Ovary (tissue), 7 donors: ENCODE measurements at regions not wholly inside any gene's neighbourhood (a gene's known extent, or its start where the extent isn't known, plus 50 kb on each side); places are given as distances from the start of the nearest gene placed in this dataset.

Experiments
- DNase-seq, 5 donors: peaks; one replicate each; pipeline ENCODE4 v3.0.0-alpha.2; 2019 to 2020
- H3K27ac ChIP-seq, 2 donors: fragments of 200-600 bp; one replicate each; pipeline versions ENCODE4 v1.5.1 to v1.8.0; 2019 to 2022
- H3K27me3 ChIP-seq: fragments of 200-600 bp; one replicate; pipeline ENCODE4 v1.8.0; 2022
- H3K36me3 ChIP-seq: fragments of 200-600 bp; sonication (generic); one replicate; pipeline ENCODE4 v1.5.1; 2019
- H3K4me1 ChIP-seq: one replicate; pipeline ENCODE4 v1.8.1; 2013; ENCODE audit warnings: mild to moderate bottlenecking, moderate library complexity; ENCODE audit not compliant: insufficient read depth
- H3K4me3 ChIP-seq: fragments of 200-600 bp; sonication (generic); one replicate; pipeline ENCODE4 v1.5.1; 2017
- H3K9me3 ChIP-seq, 2 donors: fragments of 200-600 bp in 1 of 2; sonication (generic) in 1 of 2; one replicate each; pipeline versions ENCODE4 v1.5.1 to v1.8.1; 2013 to 2019; ENCODE audit warnings: mild to moderate bottlenecking in 1 of 2, moderate library complexity in 1 of 2
- CTCF ChIP-seq, 3 donors: fragments of 450-650 bp in 2 of 3; fragments of 200-600 bp in 1 of 3; IDR thresholded peaks; one replicate each; pipeline versions ENCODE4 v1.5.1 to v1.8.0; 2016 to 2022; ENCODE audit warnings: antibody characterized with exemption in 3 of 3, mild to moderate bottlenecking in 1 of 3
- EP300 ChIP-seq: sonication (generic); formaldehyde crosslinking; IDR thresholded peaks from one replicate; pipeline ENCODE4 v1.6.1; 2017; ENCODE audit warnings: antibody characterized with exemption
- POLR2A ChIP-seq: fragments of 450-650 bp; IDR thresholded peaks from one replicate; pipeline ENCODE4 v1.6.1; 2017; ENCODE audit warnings: antibody characterized with exemption, mild to moderate bottlenecking, moderate library complexity
- WGBS, 3 donors: extraction: QIAGEN DNeasy Blood & Tissue Kit in 1 of 3; methylation state at CpG; one replicate each; pipeline versions ENCODE4 v1.1.5 to v1.1.7; 2013 to 2017; 5-methylcytosine and 5-hydroxymethylcytosine counted together
- intact Hi-C, 4 donors: fragments of 100-400 bp; cut with DNase I; formaldehyde crosslinking; loops; one replicate each; pipeline versions ENCODE4 v1.11.0 to v1.15.1; 2022 to 2023
- donor health status: DM: no; HTN: no; CAD: no; lungs with moderate emphysema.
- donor health status: DM: no; HTN: no; CAD: no.
- donor health status: Bipolar disorder and iron deficiency.
- donor health status: DM: no; HTN: no; CAD: no.
- donor health status: DM: yes; HTN: yes; CAD: no.

- Histone ChIP-seq H3K27ac (no peak overlapping the region), H3K9me3 (no peaks in the 10 kb centered on the region)
Observed at GRCh38 chr1:232718928-232719927, 86.0 kb upstream of the MAP10 start.

GRCh38 chr1:232722626-232723025 is 82.6 kb upstream of the MAP10 start:
- H3K9me3 ChIP-seq: no peaks in the 10 kb centered on the region
- 91 to 94% (median 93%) methylated on average over 3 of the region's 3 CpGs for WGBS, 3 donors
- intact Hi-C loops: no loop called here
- DNase-seq: no peak
- no peak overlapping the region for H3K4me3 ChIP-seq
- H3K27me3 ChIP-seq: no peaks in the 10 kb centered on the region
- TF ChIP-seq POLR2A (no peak), EP300 (no peak), CTCF (IDR thresholded peaks at IDR 0.05) (no peak)
- H3K27ac ChIP-seq: no peak overlapping the region
- H3K36me3 ChIP-seq: no peaks in the 10 kb centered on the region
- peaks cover 1% of the 10 kb centered on the region for H3K4me1 ChIP-seq

More at GRCh38 chr1:232718928-232719927, 86.0 kb upstream of the MAP10 start:
- Histone ChIP-seq H3K4me1 (peaks cover 1% of the 10 kb centered on the region), H3K4me3 (no peak overlapping the region), H3K36me3 (no peaks in the 10 kb centered on the region), H3K27me3 (no peaks in the 10 kb centered on the region)
- no peak for DNase-seq
- intact Hi-C loops: no loop called here
- TF ChIP-seq CTCF (IDR thresholded peaks at IDR 0.05): no peak
- TF ChIP-seq POLR2A: no peak
- TF ChIP-seq EP300: no peak
- WGBS, 3 donors: 69 to 73% (median 72%) methylated on average over 7 of the region's 7 CpGs

- H3K9me3 ChIP-seq: no peaks in the 10 kb centered on the region
- no peak overlapping the region for H3K27ac ChIP-seq
- TF ChIP-seq CTCF (IDR thresholded peaks at IDR 0.05) (no peak), POLR2A (no peak), EP300 (no peak)
- intact Hi-C loops: no loop called here
- WGBS, 3 donors: 76 to 90% (median 88%) methylated on average over 6 of the region's 6 CpGs
- no peak for DNase-seq
- H3K4me3 ChIP-seq: no peak overlapping the region
- H3K4me1 ChIP-seq: peaks cover 1% of the 10 kb centered on the region
- no peaks in the 10 kb centered on the region for H3K36me3 ChIP-seq
- no peaks in the 10 kb centered on the region for H3K27me3 ChIP-seq
Observed at GRCh38 chr1:232725305-232726047, 79.7 kb upstream of the MAP10 start.

- Histone ChIP-seq H3K9me3 (no peaks in the 10 kb centered on the region), H3K4me3 (no peak overlapping the region), H3K27me3 (no peaks in the 10 kb centered on the region), H3K27ac (no peak overlapping the region), H3K36me3 (no peaks in the 10 kb centered on the region), H3K4me1 (peaks cover 1% of the 10 kb centered on the region)
- intact Hi-C loops: no loop called here
- 82 to 87% (median 85%) methylated on average over 8 of the region's 8 CpGs for WGBS, 3 donors
- DNase-seq: no peak
- TF ChIP-seq EP300 (no peak), POLR2A (no peak), CTCF (IDR thresholded peaks at IDR 0.05) (no peak)
Observed at GRCh38 chr1:232726048-232726779, 79.0 kb upstream of the MAP10 start.
